Esophagus muscularis mucosa (tissue), 4 donors: ENCODE measurements at regions not wholly inside any gene's neighbourhood (a gene's known extent, or its start where the extent isn't known, plus 50 kb on each side); places are given as distances from the start of the nearest gene placed in this dataset.
"Not testable (repeated sequence)": the region's sequence is repeated elsewhere in the genome, so short reads cannot be mapped to it uniquely, and the experiment has no call there.

Experiments
- EP300 ChIP-seq: sonication (generic); formaldehyde crosslinking; IDR thresholded peaks from one replicate; pipeline ENCODE4 v1.6.1; 2017; ENCODE audit warnings: antibody characterized with exemption
- POLR2A ChIP-seq: fragments of 450-650 bp; IDR thresholded peaks from one replicate; pipeline ENCODE4 v1.6.1; 2017; ENCODE audit warnings: antibody characterized with exemption, moderate library complexity, mild to moderate bottlenecking, low read depth
- POLR2AphosphoS5 ChIP-seq, 2 donors: sonication (generic); formaldehyde crosslinking; IDR thresholded peaks; one replicate each; pipeline ENCODE4 v1.6.1; 2017; ENCODE audit warnings: antibody characterized with exemption in 2 of 2
- TF ChIP-seq, protein P1 (sequence below), 3 experiments: fragments of 200-600 bp in 2 of 3; fragments of 450-650 bp in 1 of 3; sonication (generic) in 2 of 3; IDR thresholded peaks; one replicate each; pipeline ENCODE4 v1.5.1; 2017 to 2019; ENCODE audit warnings: antibody characterized with exemption in 3 of 3, mild to moderate bottlenecking in 2 of 3, moderate library complexity in 1 of 3

DNA sequence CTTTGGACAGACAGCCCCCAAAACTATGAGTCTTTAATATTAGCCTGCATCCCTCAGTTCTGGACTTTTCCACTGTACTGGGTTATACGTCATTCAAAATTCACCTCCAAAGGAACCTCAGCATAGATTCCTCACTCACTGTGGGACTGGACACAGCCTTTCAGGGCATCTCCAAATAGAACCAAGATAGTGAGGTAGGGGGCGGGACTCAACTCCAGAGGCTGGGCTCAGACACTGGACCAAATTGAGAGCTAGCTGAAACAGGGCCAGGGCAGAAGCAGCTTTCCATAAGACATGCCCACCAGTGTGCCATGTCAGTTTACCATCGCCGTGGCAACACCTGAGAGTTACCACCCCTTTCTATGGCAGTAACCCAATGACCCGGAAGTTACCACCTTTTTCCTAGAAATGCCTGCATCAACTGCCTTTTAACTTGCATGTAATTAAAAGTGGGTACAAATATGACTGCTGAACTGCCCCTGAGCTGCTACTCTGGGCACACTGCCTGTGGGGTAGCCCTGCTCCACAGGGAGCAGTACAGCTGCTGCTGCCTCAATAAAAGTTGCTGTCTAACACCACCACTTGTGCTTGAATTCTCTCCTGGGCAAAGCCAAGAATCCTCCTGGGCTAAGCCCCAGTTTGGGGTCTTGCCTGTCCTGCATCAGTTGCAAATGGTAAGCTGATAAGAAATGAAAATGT lies 274.7 kb downstream of the ANAPC1 start:
- TF ChIP-seq POLR2A; POLR2AphosphoS5 (IDR thresholded peaks at IDR 0.05); EP300: not testable (repeated sequence)
- TF ChIP-seq, protein P1, sequence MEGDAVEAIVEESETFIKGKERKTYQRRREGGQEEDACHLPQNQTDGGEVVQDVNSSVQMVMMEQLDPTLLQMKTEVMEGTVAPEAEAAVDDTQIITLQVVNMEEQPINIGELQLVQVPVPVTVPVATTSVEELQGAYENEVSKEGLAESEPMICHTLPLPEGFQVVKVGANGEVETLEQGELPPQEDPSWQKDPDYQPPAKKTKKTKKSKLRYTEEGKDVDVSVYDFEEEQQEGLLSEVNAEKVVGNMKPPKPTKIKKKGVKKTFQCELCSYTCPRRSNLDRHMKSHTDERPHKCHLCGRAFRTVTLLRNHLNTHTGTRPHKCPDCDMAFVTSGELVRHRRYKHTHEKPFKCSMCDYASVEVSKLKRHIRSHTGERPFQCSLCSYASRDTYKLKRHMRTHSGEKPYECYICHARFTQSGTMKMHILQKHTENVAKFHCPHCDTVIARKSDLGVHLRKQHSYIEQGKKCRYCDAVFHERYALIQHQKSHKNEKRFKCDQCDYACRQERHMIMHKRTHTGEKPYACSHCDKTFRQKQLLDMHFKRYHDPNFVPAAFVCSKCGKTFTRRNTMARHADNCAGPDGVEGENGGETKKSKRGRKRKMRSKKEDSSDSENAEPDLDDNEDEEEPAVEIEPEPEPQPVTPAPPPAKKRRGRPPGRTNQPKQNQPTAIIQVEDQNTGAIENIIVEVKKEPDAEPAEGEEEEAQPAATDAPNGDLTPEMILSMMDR (IDR thresholded peaks at IDR 0.05) = not testable (repeated sequence)
